ENCODE measurements at regions not wholly inside any gene's neighbourhood (a gene's known extent, or its start where the extent isn't known, plus 50 kb on each side); places are given as distances from the start of the nearest gene placed in this dataset.

DNA sequence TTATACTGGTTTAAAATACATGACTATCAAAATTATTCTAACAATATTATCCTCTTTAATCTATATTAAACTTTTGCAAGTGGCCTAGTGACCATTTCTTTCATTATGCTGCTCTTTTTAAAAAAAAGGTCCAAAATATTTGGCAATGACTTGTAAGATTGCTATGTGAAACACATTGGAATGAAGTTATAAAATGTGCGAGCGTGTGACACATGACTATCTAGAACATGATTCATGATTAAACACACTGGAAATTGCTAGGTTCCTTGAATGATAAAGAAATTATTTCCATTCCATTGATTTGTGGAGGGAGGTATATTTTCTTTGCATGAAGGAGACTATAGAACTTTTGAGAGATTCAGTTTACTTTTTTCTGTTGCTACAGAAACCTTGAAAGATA is 739.1 kb downstream of the DIAPH3 start (continued):
- TF ChIP-seq UBTF (CRISPR knock-in tag; IDR thresholded peaks at IDR 0.05) (no peak), ZKSCAN1 (IDR thresholded peaks at IDR 0.05; ENCODE audit: low read length) (no peak), MTA1 (CRISPR knock-in tag; IDR thresholded peaks at IDR 0.05; ENCODE audit: borderline replicate concordance) (no peak)

GRCh38 chr13:59425211-59425741 is 738.5 kb downstream of the DIAPH3 start:
- Histone ChIP-seq H3K4me2 (ENCODE audit: low read depth, low read length) (no peak overlapping the region), H2AFZ (ENCODE audit: low read length) (no peak overlapping the region), H3K27ac (ENCODE audit: extremely low read length, insufficient read depth, low read length) (no peak overlapping the region), H3K4me3 (replicated peaks in 1 of 3; ENCODE audit: insufficient read depth in 1 of 3, low read depth in 2 of 3, low read length in 3 of 3) (no peak overlapping the region), H4K20me1 (ENCODE audit: insufficient read depth, low read length) (no peaks in the 10 kb centered on the region), H3K36me3 (replicated peaks in 1 of 2; ENCODE audit: control insufficient read depth in 1 of 2, insufficient read depth in 2 of 2, low read length in 2 of 2) (no peaks in the 10 kb centered on the region), H3K27me3 (ENCODE audit: control insufficient read depth in 1 of 2, insufficient read depth in 2 of 2, low read length in 2 of 2) (no peaks in the 10 kb centered on the region), H3K9ac (ENCODE audit: insufficient read depth, low read depth, low read length) (no peak overlapping the region), H3K79me2 (ENCODE audit: insufficient read depth, low read length) (no peaks in the 10 kb centered on the region), H3K4me1 (ENCODE audit: insufficient read depth, low read length) (no peaks in the 10 kb centered on the region), H3K9me3 (ENCODE audit: low read length) (no peaks in the 10 kb centered on the region; the same call in none of the 2 replicates)
- FAIRE-seq (no peak), ATAC-seq (no peak), DNase-seq (ENCODE audit: low spot score) (no peak)
- in situ Hi-C loops (cut with HindIII; ENCODE audit: extremely low pct_ligation_motif_present, low pct_unique_long_range_greater_than_20kb) (no loop called here), intact Hi-C loops (cut with micrococcal nuclease; ENCODE audit: unreplicated experiment) (no loop called here)
- no peak for TF ChIP-seq ZNF343 (CRISPR knock-in tag; IDR thresholded peaks at IDR 0.05)
- no peak for TF ChIP-seq ETV5 (CRISPR knock-in tag; IDR thresholded peaks at IDR 0.05; ENCODE audit: borderline replicate concordance)
- TF ChIP-seq POLR2G (IDR thresholded peaks at IDR 0.05; ENCODE audit: low read depth, low read length), result no peak
- TF ChIP-seq, protein P1, sequence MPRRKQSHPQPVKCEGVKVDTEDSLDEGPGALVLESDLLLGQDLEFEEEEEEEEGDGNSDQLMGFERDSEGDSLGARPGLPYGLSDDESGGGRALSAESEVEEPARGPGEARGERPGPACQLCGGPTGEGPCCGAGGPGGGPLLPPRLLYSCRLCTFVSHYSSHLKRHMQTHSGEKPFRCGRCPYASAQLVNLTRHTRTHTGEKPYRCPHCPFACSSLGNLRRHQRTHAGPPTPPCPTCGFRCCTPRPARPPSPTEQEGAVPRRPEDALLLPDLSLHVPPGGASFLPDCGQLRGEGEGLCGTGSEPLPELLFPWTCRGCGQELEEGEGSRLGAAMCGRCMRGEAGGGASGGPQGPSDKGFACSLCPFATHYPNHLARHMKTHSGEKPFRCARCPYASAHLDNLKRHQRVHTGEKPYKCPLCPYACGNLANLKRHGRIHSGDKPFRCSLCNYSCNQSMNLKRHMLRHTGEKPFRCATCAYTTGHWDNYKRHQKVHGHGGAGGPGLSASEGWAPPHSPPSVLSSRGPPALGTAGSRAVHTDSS (CRISPR knock-in tag; conservative IDR thresholded peaks at IDR 0.05), result no peak
- TF ChIP-seq, protein P2, sequence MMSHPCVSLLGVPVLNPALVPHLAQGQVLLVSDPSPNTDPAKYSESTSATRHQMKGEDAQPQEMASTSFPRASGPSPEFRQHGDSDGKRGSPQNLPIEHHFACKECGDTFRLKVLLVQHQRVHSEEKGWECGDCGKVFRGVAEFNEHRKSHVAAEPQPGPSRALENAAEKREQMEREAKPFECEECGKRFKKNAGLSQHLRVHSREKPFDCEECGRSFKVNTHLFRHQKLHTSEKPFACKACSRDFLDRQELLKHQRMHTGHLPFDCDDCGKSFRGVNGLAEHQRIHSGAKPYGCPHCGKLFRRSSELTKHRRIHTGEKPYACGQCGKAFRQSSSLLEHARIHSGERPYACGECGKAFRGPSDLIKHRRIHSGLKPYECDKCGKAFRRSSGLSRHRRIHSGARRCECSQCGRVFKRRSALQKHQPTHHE (CRISPR knock-in tag; IDR thresholded peaks at IDR 0.05; ENCODE audit: borderline replicate concordance), result no peak
- no peak for TF ChIP-seq ZNF567 (CRISPR knock-in tag; IDR thresholded peaks at IDR 0.05; ENCODE audit: borderline replicate concordance)
- CTCF ChIA-PET (ENCODE audit: low intra/inter-chr PET ratio, low total read pairs), result no interaction called here
- POLR2A ChIA-PET, result no interaction called here
- WGBS (ENCODE audit: low lambda C conversion rate), result 27% methylated on average over 4 of the region's 4 CpGs
- BruUV-seq (replicated peaks), result no TSS peak

Measured in HepG2 (cell line).